ENCODE measurements at regions not wholly inside any gene's neighbourhood (a gene's known extent, or its start where the extent isn't known, plus 50 kb on each side); places are given as distances from the start of the nearest gene placed in this dataset.
A peak's percentile ranks its signal among the peaks of the same experiment; 100 is the strongest.

DNA sequence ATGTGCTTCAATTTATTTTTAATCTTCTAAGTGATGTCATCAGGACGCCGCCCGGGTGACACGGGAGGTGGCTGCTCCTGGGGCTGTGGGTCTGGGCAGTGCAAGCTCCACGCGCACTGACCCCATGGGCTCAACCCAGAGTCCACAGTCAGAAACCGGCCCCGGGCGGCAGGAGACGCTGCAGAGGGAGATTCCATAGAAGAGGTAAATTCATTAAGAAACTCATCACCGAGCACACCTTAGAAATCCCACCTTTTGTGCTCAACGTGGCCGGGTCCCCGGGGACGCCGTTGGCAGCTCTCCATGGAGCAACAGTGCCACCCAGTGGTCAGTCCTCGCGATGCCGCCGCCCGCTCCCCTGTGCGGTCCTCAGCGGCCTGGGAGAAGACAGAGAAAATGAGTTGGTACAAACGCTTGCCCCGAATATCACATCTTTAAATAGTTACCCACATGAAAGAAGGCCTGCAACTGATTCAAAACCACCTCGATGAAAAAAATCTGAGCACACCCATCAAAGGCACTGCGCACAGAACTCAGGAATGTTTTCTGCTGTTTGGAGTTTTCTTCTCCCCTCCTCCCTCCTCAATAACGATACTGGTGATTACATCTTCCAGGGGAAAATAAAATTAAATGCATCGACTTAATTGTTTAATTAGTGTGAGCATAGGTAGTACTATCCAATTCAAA, 92.6 kb downstream of the CMPK2 start:
- no peaks in the 10 kb centered on the region; the same call in 1 of the 2 replicates for H3K27me3 ChIP-seq (ENCODE audit: control insufficient read depth, insufficient read depth, low read length)
- TF ChIP-seq, protein P1, sequence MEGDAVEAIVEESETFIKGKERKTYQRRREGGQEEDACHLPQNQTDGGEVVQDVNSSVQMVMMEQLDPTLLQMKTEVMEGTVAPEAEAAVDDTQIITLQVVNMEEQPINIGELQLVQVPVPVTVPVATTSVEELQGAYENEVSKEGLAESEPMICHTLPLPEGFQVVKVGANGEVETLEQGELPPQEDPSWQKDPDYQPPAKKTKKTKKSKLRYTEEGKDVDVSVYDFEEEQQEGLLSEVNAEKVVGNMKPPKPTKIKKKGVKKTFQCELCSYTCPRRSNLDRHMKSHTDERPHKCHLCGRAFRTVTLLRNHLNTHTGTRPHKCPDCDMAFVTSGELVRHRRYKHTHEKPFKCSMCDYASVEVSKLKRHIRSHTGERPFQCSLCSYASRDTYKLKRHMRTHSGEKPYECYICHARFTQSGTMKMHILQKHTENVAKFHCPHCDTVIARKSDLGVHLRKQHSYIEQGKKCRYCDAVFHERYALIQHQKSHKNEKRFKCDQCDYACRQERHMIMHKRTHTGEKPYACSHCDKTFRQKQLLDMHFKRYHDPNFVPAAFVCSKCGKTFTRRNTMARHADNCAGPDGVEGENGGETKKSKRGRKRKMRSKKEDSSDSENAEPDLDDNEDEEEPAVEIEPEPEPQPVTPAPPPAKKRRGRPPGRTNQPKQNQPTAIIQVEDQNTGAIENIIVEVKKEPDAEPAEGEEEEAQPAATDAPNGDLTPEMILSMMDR (IDR thresholded peaks at IDR 0.05): peak; percentile 93
- TF ChIP-seq SIN3A (IDR thresholded peaks at IDR 0.05; ENCODE audit: borderline replicate concordance, insufficient read depth, low read depth, low read length): no peak
- peak; percentile 97 for ATAC-seq
- in situ Hi-C loops (cut with HindIII; ENCODE audit: low pct_unique_long_range_greater_than_20kb, low sequenced_read_pairs) (no loop called here), intact Hi-C loops (cut with micrococcal nuclease; ENCODE audit: unreplicated experiment) (loop anchor here (10.0 kb wide), 1 partner anchor 418 kb away; no protein-coding TSS in a partner anchor)
- H3K9me3 ChIP-seq (ENCODE audit: control insufficient read depth, insufficient read depth, low read depth, low read length): no peaks in the 10 kb centered on the region
- no peaks in the 10 kb centered on the region for H3K4me1 ChIP-seq (ENCODE audit: control insufficient read depth, insufficient read depth, low read length)
- ChIA-PET POLR2A (no interaction called here), CTCF (interaction anchor here (0.6 kb wide), 1 partner anchor 136 kb away, joined by 3 read pairs; no protein-coding TSS in a partner anchor)
- H3K4me3 ChIP-seq (ENCODE audit: low read depth in 2 of 2, low read length in 2 of 2): peak overlapping the region in 1 of 2 experiments; percentile 29; a peak in 1 of 4 replicates
- peak; percentile 22 for DNase-seq (ENCODE audit: low read depth, low spot score)
- H3K27ac ChIP-seq (ENCODE audit: low read length): no peak overlapping the region
- no TSS peak for BruUV-seq (replicated peaks)
- no peaks in the 10 kb centered on the region for H3K36me3 ChIP-seq (ENCODE audit: control insufficient read depth, insufficient read depth, low read length)

DNA sequence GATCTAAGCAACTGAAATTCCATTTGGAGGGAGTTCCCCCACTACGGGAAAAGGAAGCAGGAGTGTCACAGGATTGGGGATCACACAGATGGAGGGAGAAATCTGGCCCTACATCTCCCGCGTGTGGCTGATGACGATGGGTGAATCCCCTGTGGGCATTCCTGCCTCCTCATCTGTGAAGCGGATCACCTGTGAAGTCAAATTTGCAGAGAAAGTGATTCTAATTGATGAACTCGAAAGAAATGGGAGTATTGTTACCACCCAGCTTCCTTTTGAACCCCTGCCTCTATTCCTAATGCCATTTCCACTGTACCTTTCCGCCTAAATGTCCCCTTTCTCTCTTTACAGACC, 92.0 kb downstream of the CMPK2 start:
- H3K27ac ChIP-seq (ENCODE audit: low read length): no peak overlapping the region
- in situ Hi-C loops (cut with HindIII; ENCODE audit: low pct_unique_long_range_greater_than_20kb, low sequenced_read_pairs) (no loop called here), intact Hi-C loops (cut with micrococcal nuclease; ENCODE audit: unreplicated experiment) (loop anchor here (10.0 kb wide), 1 partner anchor 419 kb away; no protein-coding TSS in a partner anchor)
- CTCF ChIA-PET: interaction anchor here (0.7 kb wide), 1 partner anchor 11 kb away, joined by 5 read pairs; no protein-coding TSS in a partner anchor
- POLR2A ChIA-PET: no interaction called here
- no peaks in the 10 kb centered on the region; the same call in 1 of the 2 replicates for H3K27me3 ChIP-seq (ENCODE audit: control insufficient read depth, insufficient read depth, low read length)
- DNase-seq (ENCODE audit: low read depth, low spot score) (no peak), ATAC-seq (no peak)
- no peak overlapping the region for H3K4me3 ChIP-seq (ENCODE audit: low read depth in 2 of 2, low read length in 2 of 2)
- H3K9me3 ChIP-seq (ENCODE audit: control insufficient read depth, insufficient read depth, low read depth, low read length): no peaks in the 10 kb centered on the region
- no peaks in the 10 kb centered on the region for H3K36me3 ChIP-seq (ENCODE audit: control insufficient read depth, insufficient read depth, low read length)
- no peaks in the 10 kb centered on the region for H3K4me1 ChIP-seq (ENCODE audit: control insufficient read depth, insufficient read depth, low read length)
- TF ChIP-seq SIN3A (IDR thresholded peaks at IDR 0.05; ENCODE audit: borderline replicate concordance, insufficient read depth, low read depth, low read length): no peak
- TF ChIP-seq TCF7L2 (IDR thresholded peaks at IDR 0.05; ENCODE audit: low read depth, low read length): no peak
- TF ChIP-seq, protein P2, sequence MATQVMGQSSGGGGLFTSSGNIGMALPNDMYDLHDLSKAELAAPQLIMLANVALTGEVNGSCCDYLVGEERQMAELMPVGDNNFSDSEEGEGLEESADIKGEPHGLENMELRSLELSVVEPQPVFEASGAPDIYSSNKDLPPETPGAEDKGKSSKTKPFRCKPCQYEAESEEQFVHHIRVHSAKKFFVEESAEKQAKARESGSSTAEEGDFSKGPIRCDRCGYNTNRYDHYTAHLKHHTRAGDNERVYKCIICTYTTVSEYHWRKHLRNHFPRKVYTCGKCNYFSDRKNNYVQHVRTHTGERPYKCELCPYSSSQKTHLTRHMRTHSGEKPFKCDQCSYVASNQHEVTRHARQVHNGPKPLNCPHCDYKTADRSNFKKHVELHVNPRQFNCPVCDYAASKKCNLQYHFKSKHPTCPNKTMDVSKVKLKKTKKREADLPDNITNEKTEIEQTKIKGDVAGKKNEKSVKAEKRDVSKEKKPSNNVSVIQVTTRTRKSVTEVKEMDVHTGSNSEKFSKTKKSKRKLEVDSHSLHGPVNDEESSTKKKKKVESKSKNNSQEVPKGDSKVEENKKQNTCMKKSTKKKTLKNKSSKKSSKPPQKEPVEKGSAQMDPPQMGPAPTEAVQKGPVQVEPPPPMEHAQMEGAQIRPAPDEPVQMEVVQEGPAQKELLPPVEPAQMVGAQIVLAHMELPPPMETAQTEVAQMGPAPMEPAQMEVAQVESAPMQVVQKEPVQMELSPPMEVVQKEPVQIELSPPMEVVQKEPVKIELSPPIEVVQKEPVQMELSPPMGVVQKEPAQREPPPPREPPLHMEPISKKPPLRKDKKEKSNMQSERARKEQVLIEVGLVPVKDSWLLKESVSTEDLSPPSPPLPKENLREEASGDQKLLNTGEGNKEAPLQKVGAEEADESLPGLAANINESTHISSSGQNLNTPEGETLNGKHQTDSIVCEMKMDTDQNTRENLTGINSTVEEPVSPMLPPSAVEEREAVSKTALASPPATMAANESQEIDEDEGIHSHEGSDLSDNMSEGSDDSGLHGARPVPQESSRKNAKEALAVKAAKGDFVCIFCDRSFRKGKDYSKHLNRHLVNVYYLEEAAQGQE (IDR thresholded peaks at IDR 0.05; ENCODE audit: insufficient read depth in 1 of 2, low read depth in 2 of 2, low read length in 1 of 2): no peak
- no peak for TF ChIP-seq POLR2AphosphoS5 (IDR thresholded peaks at IDR 0.05; ENCODE audit: low read depth, low read length)
- TF ChIP-seq, protein P1 (IDR thresholded peaks at IDR 0.05): no peak
- BruUV-seq (replicated peaks): no TSS peak
